Astrocyte (in vitro differentiated cells and primary cell): ENCODE measurements at regions not wholly inside any gene's neighbourhood (a gene's known extent, or its start where the extent isn't known, plus 50 kb on each side); places are given as distances from the start of the nearest gene placed in this dataset.

ENCODE experiments used
- EZH2 ChIP-seq: IDR thresholded peaks from 2 replicates; pipeline ENCODE4 v1.6.1; 2012; ENCODE audit warnings: mild to moderate bottlenecking, low read length, inconsistent platforms; ENCODE audit not compliant: insufficient read depth
- TF ChIP-seq, protein P1 (sequence below): IDR thresholded peaks from 2 replicates; pipeline ENCODE4 v1.5.1; 2011; ENCODE audit warnings: low read depth, mild to moderate bottlenecking, inconsistent platforms, low read length, moderate library complexity; ENCODE audit not compliant: insufficient read depth

DNA sequence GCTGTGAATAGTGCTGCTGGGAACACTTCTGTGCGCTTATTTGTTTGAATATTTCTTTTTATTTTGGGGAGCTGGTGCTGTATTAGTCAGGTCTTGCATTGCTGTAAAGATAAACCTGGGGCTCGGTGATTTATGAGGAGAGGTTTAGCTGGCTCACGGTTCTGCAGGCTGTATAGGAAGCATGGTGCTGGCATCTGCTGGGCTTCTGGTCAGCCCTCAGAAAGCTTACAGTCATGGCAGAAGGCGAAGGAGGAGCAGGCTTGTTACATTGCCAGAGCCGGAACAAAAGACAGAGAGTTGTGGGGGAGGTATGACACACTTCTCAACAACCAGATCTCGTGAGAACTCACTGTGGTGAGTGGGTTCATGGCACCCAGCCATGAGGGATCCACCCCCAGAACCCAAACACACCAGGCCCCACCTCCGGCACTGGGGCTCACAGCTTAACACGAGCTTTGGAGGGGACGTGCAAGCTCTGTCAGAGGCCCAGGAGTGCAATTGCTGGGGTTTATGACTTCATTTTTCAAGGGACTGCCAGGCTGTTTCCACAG, 68.8 kb upstream of the GATA5 start:
- no peak for TF ChIP-seq EZH2
- TF ChIP-seq, protein P1, sequence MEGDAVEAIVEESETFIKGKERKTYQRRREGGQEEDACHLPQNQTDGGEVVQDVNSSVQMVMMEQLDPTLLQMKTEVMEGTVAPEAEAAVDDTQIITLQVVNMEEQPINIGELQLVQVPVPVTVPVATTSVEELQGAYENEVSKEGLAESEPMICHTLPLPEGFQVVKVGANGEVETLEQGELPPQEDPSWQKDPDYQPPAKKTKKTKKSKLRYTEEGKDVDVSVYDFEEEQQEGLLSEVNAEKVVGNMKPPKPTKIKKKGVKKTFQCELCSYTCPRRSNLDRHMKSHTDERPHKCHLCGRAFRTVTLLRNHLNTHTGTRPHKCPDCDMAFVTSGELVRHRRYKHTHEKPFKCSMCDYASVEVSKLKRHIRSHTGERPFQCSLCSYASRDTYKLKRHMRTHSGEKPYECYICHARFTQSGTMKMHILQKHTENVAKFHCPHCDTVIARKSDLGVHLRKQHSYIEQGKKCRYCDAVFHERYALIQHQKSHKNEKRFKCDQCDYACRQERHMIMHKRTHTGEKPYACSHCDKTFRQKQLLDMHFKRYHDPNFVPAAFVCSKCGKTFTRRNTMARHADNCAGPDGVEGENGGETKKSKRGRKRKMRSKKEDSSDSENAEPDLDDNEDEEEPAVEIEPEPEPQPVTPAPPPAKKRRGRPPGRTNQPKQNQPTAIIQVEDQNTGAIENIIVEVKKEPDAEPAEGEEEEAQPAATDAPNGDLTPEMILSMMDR: no peak
